OCI-LY1 (cell line): ENCODE measurements at regions not wholly inside any gene's neighbourhood (a gene's known extent, or its start where the extent isn't known, plus 50 kb on each side); places are given as distances from the start of the nearest gene placed in this dataset.

Source experiments
- H2AFZ ChIP-seq: fragments of 200-600 bp; sonication (generic), shearing (Covaris generic); 2 replicates; pipeline ENCODE4 v1.6.0; 2014; ENCODE audit warnings: antibody characterized with exemption, mild to moderate bottlenecking, low read length
- H3F3A ChIP-seq: fragments of 200-600 bp; sonication (generic), shearing (Covaris generic); 2 replicates; pipeline ENCODE4 v1.6.0; 2014; ENCODE audit warnings: mild to moderate bottlenecking, antibody characterized with exemption, low read length, moderate library complexity; ENCODE audit not compliant: insufficient read depth
- H3K27ac ChIP-seq: fragments of 200-600 bp; sonication (generic); 2 replicates; pipeline ENCODE4 v1.5.1; 2014; ENCODE audit warnings: low read length, mixed run types, mild to moderate bottlenecking, low read depth; ENCODE audit not compliant: poor library complexity, severe bottlenecking
- H3K27me3 ChIP-seq: fragments of 200-600 bp; sonication (generic); 2 replicates; pipeline ENCODE4 v1.6.0; 2014; ENCODE audit warnings: antibody characterized with exemption, mild to moderate bottlenecking, low read length, moderate library complexity; ENCODE audit not compliant: insufficient read depth
- H3K36me3 ChIP-seq: fragments of 200-600 bp; sonication (generic); 2 replicates; pipeline ENCODE4 v1.6.1; 2014; ENCODE audit warnings: mild to moderate bottlenecking, antibody characterized with exemption, low read length, moderate library complexity, mixed read lengths; ENCODE audit not compliant: insufficient read depth
- H3K4me1 ChIP-seq: fragments of 200-600 bp; sonication (generic); 2 replicates; pipeline ENCODE4 v1.5.1; 2014; ENCODE audit warnings: mild to moderate bottlenecking, low read length, moderate library complexity; ENCODE audit not compliant: insufficient read depth, severe bottlenecking
- H3K4me2 ChIP-seq: fragments of 200-600 bp; sonication (generic), shearing (Covaris generic); 2 replicates; pipeline ENCODE4 v1.6.1; 2014; ENCODE audit warnings: low read length
- H3K4me3 ChIP-seq: fragments of 200-600 bp; sonication (generic); 2 replicates; pipeline ENCODE4 v1.5.1; 2014; ENCODE audit warnings: low read length, low read depth, mild to moderate bottlenecking, mixed read lengths; ENCODE audit not compliant: poor library complexity, severe bottlenecking
- H3K79me2 ChIP-seq: fragments of 200-600 bp; shearing (Covaris generic); 2 replicates; pipeline ENCODE4 v1.6.1; 2016; ENCODE audit warnings: mixed run types, low read length, mixed read lengths; ENCODE audit not compliant: insufficient read depth
- H3K9ac ChIP-seq: fragments of 200-600 bp; sonication (generic), shearing (Covaris generic); 2 replicates; pipeline ENCODE4 v1.6.1; 2014; ENCODE audit warnings: mild to moderate bottlenecking, low read length, mixed read lengths
- H3K9me2 ChIP-seq: fragments of 200-600 bp; sonication (generic), shearing (Covaris generic); 2 replicates; pipeline ENCODE4 v1.6.1; 2014; ENCODE audit warnings: low read depth, mild to moderate bottlenecking, low read length, mixed read lengths
- H3K9me3 ChIP-seq: fragments of 200-600 bp; shearing (Covaris generic); 2 replicates; pipeline ENCODE4 v1.6.1; 2014; ENCODE audit warnings: low read length, mixed read lengths
- H4K20me1 ChIP-seq: fragments of 200-600 bp; sonication (generic), shearing (Covaris generic); 2 replicates; pipeline ENCODE4 v1.6.0; 2016; ENCODE audit warnings: mild to moderate bottlenecking, low read length; ENCODE audit not compliant: insufficient read depth
- CTCF ChIP-seq: fragments of 200-600 bp; sonication (generic), shearing (Covaris generic); IDR thresholded peaks from 2 replicates; pipeline ENCODE4 v1.5.1; 2017; ENCODE audit warnings: mild to moderate bottlenecking, antibody characterized with exemption, low read length, moderate library complexity, mixed read lengths
- EZH2 ChIP-seq: fragments of 200-600 bp; sonication (generic), shearing (Covaris generic); IDR thresholded peaks from 2 replicates; pipeline ENCODE4 v1.8.0; 2017; ENCODE audit warnings: borderline replicate concordance, mixed run types, mild to moderate bottlenecking, antibody characterized with exemption, low read length, moderate library complexity, mixed read lengths

GRCh38 chr10:4653160-4653559 lies 172.8 kb upstream of the AKR1E2 start:
- Histone ChIP-seq H3K4me3 (no peak overlapping the region), H3K27ac (no peak overlapping the region), H3F3A (no peaks in the 10 kb centered on the region), H3K36me3 (no peaks in the 10 kb centered on the region), H2AFZ (no peak overlapping the region), H3K9me3 (no peaks in the 10 kb centered on the region), H3K4me1 (no peaks in the 10 kb centered on the region), H3K4me2 (no peak overlapping the region), H3K9ac (no peak overlapping the region), H4K20me1 (no peaks in the 10 kb centered on the region), H3K27me3 (no peaks in the 10 kb centered on the region), H3K9me2 (no peaks in the 10 kb centered on the region), H3K79me2 (no peaks in the 10 kb centered on the region)
- no peak for TF ChIP-seq EZH2
- TF ChIP-seq CTCF, result no peak

GRCh38 chr10:4652111-4653010 lies 173.6 kb upstream of the AKR1E2 start:
- Histone ChIP-seq H3K9me2 (no peaks in the 10 kb centered on the region), H2AFZ (no peak overlapping the region), H3K27me3 (no peaks in the 10 kb centered on the region), H3K4me3 (no peak overlapping the region), H3K9ac (no peak overlapping the region), H3K4me2 (no peak overlapping the region), H3K79me2 (no peaks in the 10 kb centered on the region), H3K9me3 (no peaks in the 10 kb centered on the region), H3F3A (no peaks in the 10 kb centered on the region), H3K36me3 (no peaks in the 10 kb centered on the region), H3K4me1 (no peaks in the 10 kb centered on the region), H3K27ac (no peak overlapping the region), H4K20me1 (no peaks in the 10 kb centered on the region)
- no peak for TF ChIP-seq CTCF

GRCh38 chr10:4651404-4652037 lies 174.5 kb upstream of the AKR1E2 start:
- TF ChIP-seq EZH2 (no peak), CTCF (no peak)
- no peak overlapping the region for H3K4me2 ChIP-seq
- H3F3A ChIP-seq, result no peaks in the 10 kb centered on the region
- H4K20me1 ChIP-seq, result no peaks in the 10 kb centered on the region
- no peak overlapping the region for H3K4me3 ChIP-seq
- H3K9ac ChIP-seq, result no peak overlapping the region
- no peaks in the 10 kb centered on the region for H3K9me3 ChIP-seq
- H3K4me1 ChIP-seq, result no peaks in the 10 kb centered on the region
- no peak overlapping the region for H3K27ac ChIP-seq
- no peaks in the 10 kb centered on the region for H3K79me2 ChIP-seq
- no peaks in the 10 kb centered on the region for H3K9me2 ChIP-seq
- H3K36me3 ChIP-seq, result no peaks in the 10 kb centered on the region
- H2AFZ ChIP-seq, result no peak overlapping the region
- H3K27me3 ChIP-seq, result no peaks in the 10 kb centered on the region
